Breast epithelium (tissue), 4 donors: ENCODE measurements at regions not wholly inside any gene's neighbourhood (a gene's known extent, or its start where the extent isn't known, plus 50 kb on each side); places are given as distances from the start of the nearest gene placed in this dataset.

Experiments
- DNase-seq, 2 donors: peaks; one replicate each; pipeline ENCODE4 v3.0.0-alpha.2; 2019; ENCODE audit warnings: low spot score in 2 of 2
- H3K27ac ChIP-seq, 2 donors: fragments of 200-600 bp; sonication (generic) in 1 of 2; one replicate each; pipeline ENCODE4 v1.5.1; 2016 to 2019; ENCODE audit warnings: mild to moderate bottlenecking in 1 of 2
- H3K27me3 ChIP-seq, 2 donors: fragments of 200-600 bp; sonication (generic) in 1 of 2; one replicate each; pipeline versions ENCODE4 v1.5.1 to v1.6.0; 2017 to 2019; ENCODE audit warnings: control low read depth in 1 of 2, mild to moderate bottlenecking in 1 of 2
- H3K36me3 ChIP-seq: fragments of 200-600 bp; one replicate; pipeline ENCODE4 v1.5.1; 2019
- H3K4me1 ChIP-seq, 2 donors: fragments of 200-600 bp; sonication (generic); one replicate each; pipeline ENCODE4 v1.5.1; 2016 to 2019; ENCODE audit warnings: control low read depth in 1 of 2
- H3K4me3 ChIP-seq, 3 donors: fragments of 200-600 bp; sonication (generic); 1 replicate in 2 of 3; 2 replicates in 1 of 3; pipeline ENCODE4 v1.5.1; 2016 to 2019; ENCODE audit warnings: mild to moderate bottlenecking in 3 of 3, moderate library complexity in 2 of 3
- H3K9me3 ChIP-seq, 2 donors: fragments of 200-600 bp; sonication (generic) in 1 of 2; one replicate each; pipeline ENCODE4 v1.5.1; 2016 to 2019; ENCODE audit warnings: control low read depth in 1 of 2
- POLR2A ChIP-seq: fragments of 450-650 bp; IDR thresholded peaks from one replicate; pipeline ENCODE4 v1.6.1; 2016; ENCODE audit warnings: antibody characterized with exemption, mild to moderate bottlenecking, moderate library complexity
- POLR2AphosphoS5 ChIP-seq, 3 donors: sonication (generic); formaldehyde crosslinking; IDR thresholded peaks; one replicate each; pipeline ENCODE4 v1.6.1; 2017; ENCODE audit warnings: antibody characterized with exemption in 3 of 3
- intact Hi-C: fragments of 100-400 bp; cut with DNase I; formaldehyde crosslinking; loops from one replicate; pipeline ENCODE4 v1.15.1; 2023; ENCODE audit warnings: low total_unique reads
- TF ChIP-seq, protein P1 (sequence below), 3 donors: fragments of 450-650 bp; IDR thresholded peaks; one replicate each; pipeline ENCODE4 v1.5.1; 2016 to 2017; ENCODE audit warnings: antibody characterized with exemption in 3 of 3, mild to moderate bottlenecking in 3 of 3, moderate library complexity in 3 of 3

DNA sequence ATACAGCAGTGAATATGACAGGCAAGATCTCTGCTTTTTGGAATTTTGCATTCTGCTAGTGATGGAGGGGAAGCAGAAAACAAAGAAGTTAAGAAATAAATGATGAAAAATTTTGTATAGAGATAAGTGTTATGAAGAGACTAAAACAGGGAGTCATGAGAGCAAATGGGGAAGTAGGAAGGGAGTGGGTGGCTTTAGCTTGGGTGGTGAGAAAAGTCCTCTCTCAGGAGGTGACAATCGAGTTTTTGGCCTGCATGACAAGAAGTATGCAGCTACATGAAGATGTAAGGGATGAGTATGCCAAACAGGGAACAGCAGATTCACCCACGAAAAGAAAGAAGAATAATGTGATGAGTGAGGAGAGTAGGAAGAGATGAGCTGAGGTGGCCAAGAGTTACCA is 80.7 kb upstream of the MPPED2 start:
- DNase-seq = no peak
- TF ChIP-seq POLR2A (no peak), POLR2AphosphoS5 (IDR thresholded peaks at IDR 0.05) (no peak)
- TF ChIP-seq, protein P1, sequence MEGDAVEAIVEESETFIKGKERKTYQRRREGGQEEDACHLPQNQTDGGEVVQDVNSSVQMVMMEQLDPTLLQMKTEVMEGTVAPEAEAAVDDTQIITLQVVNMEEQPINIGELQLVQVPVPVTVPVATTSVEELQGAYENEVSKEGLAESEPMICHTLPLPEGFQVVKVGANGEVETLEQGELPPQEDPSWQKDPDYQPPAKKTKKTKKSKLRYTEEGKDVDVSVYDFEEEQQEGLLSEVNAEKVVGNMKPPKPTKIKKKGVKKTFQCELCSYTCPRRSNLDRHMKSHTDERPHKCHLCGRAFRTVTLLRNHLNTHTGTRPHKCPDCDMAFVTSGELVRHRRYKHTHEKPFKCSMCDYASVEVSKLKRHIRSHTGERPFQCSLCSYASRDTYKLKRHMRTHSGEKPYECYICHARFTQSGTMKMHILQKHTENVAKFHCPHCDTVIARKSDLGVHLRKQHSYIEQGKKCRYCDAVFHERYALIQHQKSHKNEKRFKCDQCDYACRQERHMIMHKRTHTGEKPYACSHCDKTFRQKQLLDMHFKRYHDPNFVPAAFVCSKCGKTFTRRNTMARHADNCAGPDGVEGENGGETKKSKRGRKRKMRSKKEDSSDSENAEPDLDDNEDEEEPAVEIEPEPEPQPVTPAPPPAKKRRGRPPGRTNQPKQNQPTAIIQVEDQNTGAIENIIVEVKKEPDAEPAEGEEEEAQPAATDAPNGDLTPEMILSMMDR (IDR thresholded peaks at IDR 0.05) = no peak
- intact Hi-C loops = no loop called here

DNA sequence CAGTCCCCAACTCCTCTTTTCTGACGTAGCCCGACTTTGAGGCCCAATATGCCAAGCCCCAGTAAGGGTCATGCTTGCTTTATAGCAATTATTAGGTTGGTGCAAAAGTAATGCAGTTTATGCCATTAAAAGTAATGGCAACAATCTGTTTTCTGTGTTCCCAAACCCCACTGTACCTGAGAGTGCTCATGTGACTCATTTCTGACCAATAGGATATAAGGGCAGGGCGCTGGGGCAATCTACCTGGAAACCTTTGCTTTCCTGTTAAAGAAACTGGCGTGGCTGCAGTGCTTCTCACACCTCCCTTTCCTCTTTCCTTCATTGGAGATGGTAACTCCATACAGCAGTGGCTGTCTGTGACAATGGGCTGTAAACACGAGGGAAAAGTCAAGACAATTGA is 78.9 kb upstream of the MPPED2 start:
- Histone ChIP-seq H3K4me3 (no peak overlapping the region), H3K27me3 (no peaks in the 10 kb centered on the region), H3K36me3 (no peaks in the 10 kb centered on the region), H3K27ac (no peak overlapping the region), H3K4me1 (no peaks in the 10 kb centered on the region), H3K9me3 (no peaks in the 10 kb centered on the region)
- intact Hi-C loops = no loop called here
- DNase-seq = no peak
- TF ChIP-seq, protein P1 (IDR thresholded peaks at IDR 0.05) = no peak
- no peak for TF ChIP-seq POLR2AphosphoS5 (IDR thresholded peaks at IDR 0.05)
- TF ChIP-seq POLR2A = no peak

More for the DNA sequence above, 80.7 kb upstream of the MPPED2 start:
- Histone ChIP-seq H3K4me3 (no peak overlapping the region), H3K36me3 (no peaks in the 10 kb centered on the region), H3K4me1 (no peaks in the 10 kb centered on the region), H3K27ac (no peak overlapping the region), H3K27me3 (no peaks in the 10 kb centered on the region), H3K9me3 (no peaks in the 10 kb centered on the region)

DNA sequence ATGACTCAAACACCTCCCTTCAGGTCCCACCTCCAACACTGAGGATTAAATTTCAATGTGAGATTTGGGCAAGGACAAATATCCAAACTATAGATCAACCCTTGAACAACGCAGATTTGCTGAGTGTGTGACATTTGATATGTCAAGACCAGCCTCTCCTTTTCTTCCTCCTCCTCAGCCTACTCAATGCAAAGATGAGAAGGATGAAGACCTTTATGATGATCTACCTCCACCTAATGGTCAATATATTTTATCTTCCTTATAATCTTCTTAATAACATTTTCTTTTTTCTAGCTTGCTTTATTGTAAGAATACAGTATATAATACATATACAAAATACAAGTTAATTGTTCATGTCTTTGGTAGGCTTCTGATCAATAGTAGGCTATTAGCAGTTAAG is 67.5 kb upstream of the MPPED2 start:
- H3K4me3 ChIP-seq = no peak overlapping the region
- intact Hi-C loops = no loop called here
- H3K9me3 ChIP-seq = no peaks in the 10 kb centered on the region
- H3K27ac ChIP-seq = no peak overlapping the region
- no peak for TF ChIP-seq POLR2A
- TF ChIP-seq, protein P1 (IDR thresholded peaks at IDR 0.05) = no peak
- TF ChIP-seq POLR2AphosphoS5 (IDR thresholded peaks at IDR 0.05) = no peak
- DNase-seq = no peak
- no peaks in the 10 kb centered on the region for H3K36me3 ChIP-seq
- H3K27me3 ChIP-seq = no peaks in the 10 kb centered on the region
- no peaks in the 10 kb centered on the region for H3K4me1 ChIP-seq

DNA sequence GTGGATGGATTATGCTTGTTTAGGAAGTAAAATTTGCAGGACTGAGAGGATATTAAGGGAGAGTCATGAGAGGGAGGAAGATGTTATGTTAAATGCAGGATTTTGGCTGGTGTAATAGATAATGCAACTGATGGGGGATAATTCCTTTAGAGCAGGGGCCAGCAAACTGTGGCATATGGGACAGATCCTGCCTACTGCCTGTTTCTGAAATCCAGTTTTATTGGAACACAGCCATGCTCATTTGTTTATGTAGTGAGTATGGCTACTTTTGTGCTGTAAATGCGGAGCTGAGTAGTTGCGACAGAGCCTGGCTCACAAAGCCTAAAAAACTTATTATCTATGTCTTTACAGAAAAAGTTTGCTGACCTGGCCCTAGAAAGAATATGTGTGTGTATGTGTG is 66.6 kb upstream of the MPPED2 start:
- TF ChIP-seq POLR2A (no peak), POLR2AphosphoS5 (IDR thresholded peaks at IDR 0.05) (no peak)
- TF ChIP-seq, protein P1 (IDR thresholded peaks at IDR 0.05) = no peak
- Histone ChIP-seq H3K9me3 (no peaks in the 10 kb centered on the region), H3K27ac (no peak overlapping the region), H3K4me3 (no peak overlapping the region), H3K4me1 (no peaks in the 10 kb centered on the region), H3K36me3 (no peaks in the 10 kb centered on the region), H3K27me3 (no peaks in the 10 kb centered on the region)
- DNase-seq = no peak
- intact Hi-C loops = no loop called here

DNA sequence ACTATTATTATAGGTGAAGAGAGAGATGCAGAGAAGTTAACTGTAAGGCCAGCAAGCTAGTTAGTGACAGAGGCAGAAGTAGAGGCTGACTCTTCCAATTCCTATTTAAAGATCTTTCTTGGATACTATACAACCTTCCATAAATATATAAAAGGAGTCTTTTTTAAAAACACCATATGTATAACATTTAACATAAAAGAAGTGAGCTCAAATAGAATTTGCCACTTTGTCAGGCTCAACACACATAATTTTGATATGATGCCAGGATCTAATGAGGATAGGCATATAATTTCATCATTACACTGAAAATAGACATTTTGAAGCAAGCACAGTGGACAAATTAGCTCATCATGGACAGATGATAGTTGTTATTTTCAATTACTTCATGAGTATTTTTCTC is 64.1 kb upstream of the MPPED2 start:
- H3K36me3 ChIP-seq = no peaks in the 10 kb centered on the region
- no peak overlapping the region for H3K4me3 ChIP-seq
- DNase-seq = no peak
- H3K9me3 ChIP-seq = no peaks in the 10 kb centered on the region
- H3K4me1 ChIP-seq = no peaks in the 10 kb centered on the region
- TF ChIP-seq, protein P1 (IDR thresholded peaks at IDR 0.05) = no peak
- TF ChIP-seq POLR2AphosphoS5 (IDR thresholded peaks at IDR 0.05) = no peak
- TF ChIP-seq POLR2A = no peak
- H3K27me3 ChIP-seq = no peaks in the 10 kb centered on the region
- no peak overlapping the region for H3K27ac ChIP-seq
- intact Hi-C loops = no loop called here
